ENCODE measurements at regions not wholly inside any gene's neighbourhood (a gene's known extent, or its start where the extent isn't known, plus 50 kb on each side); places are given as distances from the start of the nearest gene placed in this dataset.

DNA sequence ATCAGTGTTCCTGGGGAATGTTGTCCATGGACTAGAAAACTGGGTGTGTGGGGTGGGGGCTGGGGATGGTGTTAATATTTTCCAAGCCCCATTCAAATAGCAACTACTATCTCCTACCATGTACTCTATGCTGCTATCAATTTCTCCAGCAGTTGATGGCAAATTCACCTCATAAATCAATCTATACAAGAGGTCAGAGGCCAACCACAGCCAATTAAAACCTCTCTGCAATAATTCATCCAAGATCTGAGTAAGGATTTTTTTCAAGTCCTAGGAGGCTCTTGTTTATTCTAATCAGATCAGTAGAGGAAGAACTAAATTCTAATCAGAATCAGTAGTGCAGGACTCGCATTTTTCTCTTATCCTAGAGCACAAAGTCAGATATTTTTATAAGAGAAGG lies 73.4 kb upstream of the WT1 start:
- DNase-seq (ENCODE audit: extremely low spot score), result no peak
- POLR2A ChIA-PET, result no interaction called here
- TF ChIP-seq, protein P1, sequence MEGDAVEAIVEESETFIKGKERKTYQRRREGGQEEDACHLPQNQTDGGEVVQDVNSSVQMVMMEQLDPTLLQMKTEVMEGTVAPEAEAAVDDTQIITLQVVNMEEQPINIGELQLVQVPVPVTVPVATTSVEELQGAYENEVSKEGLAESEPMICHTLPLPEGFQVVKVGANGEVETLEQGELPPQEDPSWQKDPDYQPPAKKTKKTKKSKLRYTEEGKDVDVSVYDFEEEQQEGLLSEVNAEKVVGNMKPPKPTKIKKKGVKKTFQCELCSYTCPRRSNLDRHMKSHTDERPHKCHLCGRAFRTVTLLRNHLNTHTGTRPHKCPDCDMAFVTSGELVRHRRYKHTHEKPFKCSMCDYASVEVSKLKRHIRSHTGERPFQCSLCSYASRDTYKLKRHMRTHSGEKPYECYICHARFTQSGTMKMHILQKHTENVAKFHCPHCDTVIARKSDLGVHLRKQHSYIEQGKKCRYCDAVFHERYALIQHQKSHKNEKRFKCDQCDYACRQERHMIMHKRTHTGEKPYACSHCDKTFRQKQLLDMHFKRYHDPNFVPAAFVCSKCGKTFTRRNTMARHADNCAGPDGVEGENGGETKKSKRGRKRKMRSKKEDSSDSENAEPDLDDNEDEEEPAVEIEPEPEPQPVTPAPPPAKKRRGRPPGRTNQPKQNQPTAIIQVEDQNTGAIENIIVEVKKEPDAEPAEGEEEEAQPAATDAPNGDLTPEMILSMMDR (IDR thresholded peaks at IDR 0.05; ENCODE audit: control extremely low read depth, extremely low read depth, low read depth, missing control alignments), result no peak
- CTCF ChIA-PET, result interaction anchor here (1.6 kb wide), 1 partner anchor 13 kb away, joined by 3 read pairs; no protein-coding TSS in a partner anchor

DNA sequence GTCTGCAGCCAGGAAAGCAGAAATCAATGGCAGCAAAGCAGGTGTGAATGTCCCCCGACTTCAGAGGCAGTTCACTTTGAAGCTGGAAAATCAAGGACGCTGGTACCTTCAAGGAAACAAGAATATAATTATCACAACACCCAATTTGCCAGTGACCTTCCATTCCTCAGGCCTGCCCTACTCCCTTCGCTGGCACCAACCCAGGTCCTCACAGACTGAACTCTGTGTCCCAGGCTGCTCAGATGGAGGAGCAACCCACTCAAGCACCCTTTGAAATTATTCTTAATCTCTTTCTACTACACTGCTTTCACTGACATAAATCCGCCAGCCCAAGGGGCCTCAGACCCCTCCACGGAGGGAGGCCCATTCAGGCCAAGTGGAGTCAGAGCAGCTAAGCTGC lies 64.7 kb upstream of the WT1 start:
- TF ChIP-seq, protein P1 (IDR thresholded peaks at IDR 0.05; ENCODE audit: control extremely low read depth, extremely low read depth, low read depth, missing control alignments), result no peak
- ChIA-PET CTCF (no interaction called here), POLR2A (no interaction called here)
- DNase-seq (ENCODE audit: extremely low spot score), result no peak

DNA sequence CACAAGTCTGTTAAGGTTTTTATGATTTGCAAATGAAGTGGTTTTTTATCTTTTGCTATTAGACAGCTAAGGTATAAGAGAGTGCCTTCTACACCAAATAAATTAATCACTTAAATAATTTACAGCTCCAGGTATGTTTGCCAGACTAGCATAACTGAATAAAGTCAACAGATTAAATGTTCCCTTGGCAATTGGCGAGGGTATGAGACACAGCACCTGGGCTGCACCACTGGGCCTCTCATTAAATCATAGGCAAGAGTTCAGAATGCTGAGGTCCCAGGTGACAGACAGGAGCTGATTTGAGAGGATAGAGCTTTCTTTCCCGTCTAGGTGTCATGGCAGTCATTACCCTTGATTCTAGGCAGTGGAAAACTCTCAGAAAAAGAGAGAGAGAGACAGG lies 62.6 kb upstream of the WT1 start:
- TF ChIP-seq, protein P1 (IDR thresholded peaks at IDR 0.05; ENCODE audit: control extremely low read depth, extremely low read depth, low read depth, missing control alignments), result no peak
- CTCF ChIA-PET, result no interaction called here
- POLR2A ChIA-PET, result no interaction called here
- no peak for DNase-seq (ENCODE audit: extremely low spot score)

DNA sequence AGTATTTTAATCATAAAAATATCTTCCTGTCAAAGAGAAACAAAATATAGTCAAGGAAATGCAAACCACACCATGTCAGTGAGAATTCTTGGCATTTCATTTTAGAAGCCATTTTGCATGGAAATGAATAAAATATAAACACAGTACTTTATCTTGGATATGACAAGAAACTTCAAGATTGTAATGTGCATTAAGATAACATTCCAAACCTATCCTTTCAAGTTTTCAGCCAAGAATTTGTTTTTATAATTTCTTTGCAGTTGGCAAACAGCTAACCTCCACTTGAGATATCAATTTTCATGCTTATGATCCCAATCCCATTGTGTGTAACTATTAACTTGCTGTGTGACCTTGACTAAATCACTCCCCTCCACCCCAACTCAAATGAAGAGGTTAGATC lies 59.3 kb upstream of the WT1 start:
- CTCF ChIA-PET, result interaction anchor here (1.1 kb wide), 1 partner anchor 16 kb away, joined by 3 read pairs; no protein-coding TSS in a partner anchor
- POLR2A ChIA-PET, result no interaction called here
- TF ChIP-seq, protein P1 (IDR thresholded peaks at IDR 0.05; ENCODE audit: control extremely low read depth, extremely low read depth, low read depth, missing control alignments), result no peak
- DNase-seq (ENCODE audit: extremely low spot score), result no peak

DNA sequence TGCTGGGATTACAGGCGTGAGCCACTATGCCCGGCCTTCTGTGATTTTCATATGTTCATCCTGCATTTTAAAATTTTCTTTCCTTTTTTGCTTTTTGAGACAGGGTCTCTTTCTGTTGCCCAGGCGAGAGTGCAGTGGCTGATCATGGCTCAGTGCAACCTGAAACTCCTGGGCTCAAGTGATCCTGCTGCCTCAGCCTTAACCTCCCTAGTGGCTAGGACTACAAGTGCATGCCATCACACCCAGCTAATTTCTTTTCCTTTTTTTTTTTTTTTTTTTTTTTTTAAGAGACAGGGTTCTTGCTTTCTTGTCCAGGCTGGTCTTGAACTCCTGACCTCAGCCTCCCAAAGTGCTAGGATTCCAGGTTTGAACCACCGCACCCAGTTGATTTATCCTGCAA lies 54.1 kb upstream of the WT1 start:
- ChIA-PET CTCF (no interaction called here), POLR2A (no interaction called here)
- DNase-seq (ENCODE audit: extremely low spot score), result no peak
- TF ChIP-seq, protein P1 (IDR thresholded peaks at IDR 0.05; ENCODE audit: control extremely low read depth, extremely low read depth, low read depth, missing control alignments), result no peak

DNA sequence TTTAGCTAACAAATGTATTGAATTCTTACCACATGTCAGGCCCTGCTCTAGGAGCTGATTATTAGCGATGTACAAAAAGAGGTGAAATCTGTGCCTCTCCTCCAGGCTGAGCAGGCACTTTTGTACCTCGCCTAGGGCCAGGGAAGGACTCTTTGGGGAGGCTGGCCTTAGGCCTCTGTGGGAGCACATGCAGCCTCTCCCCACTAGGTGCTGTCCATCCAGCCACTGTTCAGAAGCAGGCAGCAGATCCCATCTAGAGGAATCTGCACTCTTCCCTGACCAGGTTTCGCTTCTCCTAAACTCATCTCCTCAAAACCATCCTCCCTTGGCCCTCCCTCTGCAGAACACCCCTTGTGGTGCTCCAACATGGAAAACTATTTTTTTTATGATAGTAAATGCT lies 51.9 kb upstream of the WT1 start:
- no peak for DNase-seq (ENCODE audit: extremely low spot score)
- ChIA-PET CTCF (interaction anchor here (1.7 kb wide), 1 partner anchor 9 kb away, joined by 3 read pairs; no protein-coding TSS in a partner anchor), POLR2A (no interaction called here)
- TF ChIP-seq, protein P1 (IDR thresholded peaks at IDR 0.05; ENCODE audit: control extremely low read depth, extremely low read depth, low read depth, missing control alignments), result no peak

DNA sequence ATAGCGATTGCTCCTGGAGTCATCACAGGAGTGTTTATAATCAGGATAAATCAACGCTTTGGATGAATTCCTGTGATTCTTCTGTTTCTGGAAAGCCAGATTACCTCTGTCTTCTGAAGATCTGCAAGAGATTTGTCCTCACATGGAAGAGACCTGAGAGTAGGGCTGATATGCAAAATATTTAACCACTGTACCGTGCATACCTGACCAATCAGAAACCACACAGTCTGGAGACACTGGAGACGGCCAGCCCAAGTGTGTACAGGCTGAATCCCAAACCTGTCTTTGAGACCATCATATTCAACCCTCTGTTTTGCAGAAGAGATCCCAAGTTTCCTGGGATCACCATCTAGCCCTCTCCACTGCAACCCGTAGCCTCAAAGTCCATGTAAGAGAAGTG lies 50.4 kb upstream of the WT1 start:
- DNase-seq (ENCODE audit: extremely low spot score), result no peak
- CTCF ChIA-PET, result interaction anchor here (1.7 kb wide), 1 partner anchor 10 kb away, joined by 3 read pairs; no protein-coding TSS in a partner anchor
- TF ChIP-seq, protein P1 (IDR thresholded peaks at IDR 0.05; ENCODE audit: control extremely low read depth, extremely low read depth, low read depth, missing control alignments), result no peak
- POLR2A ChIA-PET, result no interaction called here
